ENCODE measurements at regions not wholly inside any gene's neighbourhood (a gene's known extent, or its start where the extent isn't known, plus 50 kb on each side); places are given as distances from the start of the nearest gene placed in this dataset.

DNA sequence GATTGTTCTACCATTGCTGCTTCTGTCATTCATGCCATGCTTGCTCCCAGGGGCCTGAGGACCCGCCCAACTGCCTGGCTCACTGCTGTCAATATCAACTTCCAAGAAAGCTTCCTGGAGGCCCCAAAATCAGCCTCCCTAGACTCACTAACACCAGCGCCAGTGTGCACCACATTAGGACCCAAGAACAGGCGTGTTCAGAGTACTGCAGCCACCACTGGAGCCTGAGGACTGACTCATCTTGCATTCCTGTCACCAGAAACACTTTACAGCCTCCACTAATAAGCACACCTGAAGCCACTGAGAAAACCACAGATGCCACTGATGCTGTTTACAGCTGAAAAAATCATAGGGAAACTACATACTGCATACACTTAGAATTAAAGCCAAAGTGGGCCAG lies 1284.3 kb downstream of the TYW1 start:
- DNase-seq (ENCODE audit: low read depth): no peak

DNA sequence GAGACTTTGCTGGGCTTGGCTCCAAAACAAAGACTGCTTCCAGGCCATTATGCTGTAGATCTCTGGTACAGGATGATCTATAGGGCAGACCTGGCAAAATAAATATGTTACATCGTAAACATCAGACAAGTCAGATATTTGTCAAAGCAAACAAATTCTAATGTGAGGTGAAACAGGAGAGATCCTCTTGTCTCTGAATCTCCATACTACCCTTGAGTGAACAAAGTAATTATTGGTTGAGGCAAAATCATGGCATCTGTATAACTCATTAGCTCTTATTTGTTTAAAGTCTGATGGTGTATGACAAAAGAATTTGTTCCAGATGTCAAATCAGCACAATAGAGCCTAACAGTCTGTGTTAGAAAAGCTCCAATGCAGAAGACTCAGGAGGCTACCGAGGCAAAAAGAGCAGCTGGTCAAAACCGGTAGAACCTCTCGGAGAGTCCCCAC lies 1291.5 kb downstream of the TYW1 start:
- no peak for DNase-seq (ENCODE audit: low read depth)

DNA sequence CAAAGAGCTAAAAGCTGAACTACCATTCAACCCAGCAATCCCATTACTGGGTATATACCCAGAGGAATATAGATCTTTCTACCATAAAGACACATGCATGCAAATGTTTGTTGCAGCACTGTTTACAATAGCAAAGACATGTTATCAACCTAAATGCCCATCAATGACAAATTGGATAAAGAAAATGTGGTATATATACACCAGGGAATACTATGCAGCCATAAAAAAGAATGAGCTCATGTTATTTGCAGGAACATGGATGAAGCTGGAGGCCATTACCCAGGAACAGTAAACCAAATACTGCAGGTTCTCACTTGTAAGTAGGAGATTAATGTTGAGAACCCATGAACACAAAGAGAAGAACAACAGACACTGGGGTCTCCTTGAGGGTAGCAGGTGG lies 1295.1 kb downstream of the TYW1 start:
- no peak for DNase-seq (ENCODE audit: low read depth)

GRCh38 chr7:68295386-68295785 lies 1298.8 kb downstream of the TYW1 start:
- DNase-seq (ENCODE audit: low read depth): no peak

GRCh38 chr7:68304536-68304935 lies 1293.7 kb upstream of the AUTS2 start:
- DNase-seq (ENCODE audit: low read depth): no peak

DNA sequence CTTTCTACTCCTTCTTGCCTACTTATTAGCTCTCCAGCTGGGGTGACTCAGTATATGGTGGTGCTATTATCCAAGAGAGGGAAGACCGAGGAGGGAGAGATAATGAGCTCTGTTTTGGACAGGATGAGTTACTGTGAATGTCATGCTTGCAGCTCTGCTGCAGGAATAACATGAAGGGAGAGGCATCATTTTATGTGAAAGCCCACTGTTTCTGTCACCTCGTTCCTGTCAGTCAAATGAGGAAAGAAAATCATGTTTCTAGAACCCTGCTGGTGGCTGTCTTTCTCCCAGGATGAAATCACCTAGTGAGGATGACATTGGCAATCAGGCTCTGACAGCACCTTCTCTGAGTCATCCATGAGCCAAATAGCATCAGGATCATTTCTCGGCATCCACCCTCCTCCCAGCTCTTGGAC lies 1291.6 kb upstream of the AUTS2 start:
- DNase-seq (ENCODE audit: low read depth): no peak

- no peak for DNase-seq (ENCODE audit: low read depth)
These were observed 1289.0 kb upstream of the AUTS2 start for GRCh38 chr7:68309271-68309670.

GRCh38 chr7:68309806-68310205 lies 1288.5 kb upstream of the AUTS2 start:
- DNase-seq (ENCODE audit: low read depth): peak; percentile 4

DNA sequence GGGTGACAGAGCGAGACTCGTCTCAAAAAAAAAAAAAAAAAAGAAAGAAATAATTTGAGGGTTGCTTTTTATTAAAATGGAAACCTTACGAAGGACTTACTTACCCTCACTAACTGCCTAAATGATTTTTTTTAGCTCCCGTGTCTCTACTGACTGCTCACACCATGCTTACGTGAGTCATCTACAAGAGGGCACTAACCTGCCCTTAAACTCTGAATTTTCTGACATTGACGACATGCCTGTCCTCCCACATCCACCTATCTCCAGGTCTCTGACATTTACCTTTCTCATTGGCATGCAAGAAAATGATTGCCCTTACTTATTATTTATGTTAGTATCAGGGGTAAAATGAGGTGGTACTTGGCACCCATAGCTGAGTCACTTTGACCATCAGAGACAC lies 1286.3 kb upstream of the AUTS2 start:
- DNase-seq (ENCODE audit: low read depth): no peak

DNA sequence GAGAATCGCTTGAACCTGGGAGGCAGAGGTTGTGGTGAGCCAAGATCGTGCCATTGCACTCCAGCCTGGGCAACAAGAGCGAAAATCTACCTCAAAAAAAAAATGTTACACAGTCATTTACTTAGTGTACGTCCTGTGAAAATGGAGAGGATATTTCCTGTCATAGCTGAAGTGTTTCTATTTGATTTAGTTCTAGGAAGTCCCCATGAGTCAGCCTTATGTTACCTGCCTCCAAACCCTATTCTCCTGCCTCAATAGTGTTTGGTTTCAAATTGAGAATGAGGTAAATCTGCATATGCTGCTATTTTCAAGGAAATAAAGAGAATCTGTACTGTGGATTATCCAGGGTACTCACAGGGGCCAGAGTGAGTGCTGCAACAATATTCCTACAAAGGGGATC lies 1284.5 kb upstream of the AUTS2 start:
- no peak for DNase-seq (ENCODE audit: low read depth)

GRCh38 chr7:68314208-68314607 lies 1284.1 kb upstream of the AUTS2 start:
- no peak for DNase-seq (ENCODE audit: low read depth)

GRCh38 chr7:68317476-68317875 lies 1280.8 kb upstream of the AUTS2 start:
- DNase-seq (ENCODE audit: low read depth): no peak

DNA sequence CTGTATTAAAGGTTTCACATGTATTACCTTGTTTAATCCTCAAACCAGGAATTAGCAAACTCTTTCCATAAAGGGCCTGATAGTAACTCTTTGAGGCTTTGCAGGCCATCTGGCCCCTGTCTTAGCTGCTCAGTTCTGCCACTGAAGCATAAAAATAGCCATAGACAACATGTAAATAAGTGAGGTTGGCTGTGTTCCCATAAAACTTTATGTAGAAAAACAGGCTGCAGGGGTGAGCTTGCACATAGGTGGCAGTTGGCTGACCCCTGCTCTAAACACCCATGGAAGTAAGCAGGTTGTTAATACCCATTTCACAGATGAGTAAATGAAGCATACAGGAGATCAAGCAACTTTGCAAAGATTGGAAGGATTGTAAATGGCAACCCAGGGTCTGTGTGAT lies 1279.2 kb upstream of the AUTS2 start:
- DNase-seq (ENCODE audit: low read depth): no peak

DNA sequence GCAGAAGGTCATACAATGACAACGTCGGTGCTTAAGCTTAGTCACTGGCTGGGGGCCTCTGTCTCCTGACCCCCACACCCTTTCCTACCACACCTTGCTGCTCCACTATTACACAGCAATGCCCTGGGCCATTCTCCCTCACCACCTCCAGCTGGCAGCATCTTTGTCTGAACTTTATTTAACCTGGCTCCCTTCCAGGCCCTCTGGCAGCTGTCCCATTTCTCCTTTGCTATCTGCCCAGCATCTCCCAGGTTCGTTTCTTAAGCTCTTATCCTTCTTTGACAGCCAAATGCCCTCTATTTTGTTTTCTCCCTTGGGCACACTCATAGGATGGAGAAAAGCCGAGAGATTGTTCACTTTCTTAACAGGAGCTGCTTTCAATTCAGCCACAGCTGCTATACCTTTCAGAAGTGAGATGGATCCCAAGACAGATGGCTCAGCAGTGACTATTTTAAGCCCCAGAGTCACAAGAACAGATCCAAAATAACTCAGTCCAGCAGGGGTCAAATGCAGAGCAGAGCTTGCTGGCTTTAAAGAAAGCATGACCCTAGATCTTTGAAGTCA lies 1277.1 kb upstream of the AUTS2 start:
- peak; percentile 20 for DNase-seq (ENCODE audit: low read depth)

GRCh38 chr7:68321776-68322496 lies 1276.3 kb upstream of the AUTS2 start:
- DNase-seq (ENCODE audit: low read depth): no peak

DNA sequence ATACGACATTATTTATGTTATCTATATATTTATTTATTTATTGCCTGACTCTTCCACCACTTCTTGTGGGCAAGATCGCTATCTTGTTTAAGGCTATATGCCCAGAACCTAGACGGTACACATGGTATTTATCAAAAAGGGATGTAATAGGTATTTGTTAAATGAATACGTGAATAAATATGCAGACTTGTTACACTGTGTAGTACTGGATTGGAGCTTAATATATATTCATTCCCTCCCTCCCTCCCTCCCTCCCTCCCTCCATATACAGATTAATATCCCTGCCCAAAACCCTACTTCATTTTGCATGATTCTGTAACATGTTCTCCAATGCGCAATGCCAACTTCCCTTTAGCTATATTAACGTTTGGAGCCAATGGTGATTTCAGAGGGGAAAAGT lies 1273.7 kb upstream of the AUTS2 start:
- DNase-seq (ENCODE audit: low read depth): no peak

DNA sequence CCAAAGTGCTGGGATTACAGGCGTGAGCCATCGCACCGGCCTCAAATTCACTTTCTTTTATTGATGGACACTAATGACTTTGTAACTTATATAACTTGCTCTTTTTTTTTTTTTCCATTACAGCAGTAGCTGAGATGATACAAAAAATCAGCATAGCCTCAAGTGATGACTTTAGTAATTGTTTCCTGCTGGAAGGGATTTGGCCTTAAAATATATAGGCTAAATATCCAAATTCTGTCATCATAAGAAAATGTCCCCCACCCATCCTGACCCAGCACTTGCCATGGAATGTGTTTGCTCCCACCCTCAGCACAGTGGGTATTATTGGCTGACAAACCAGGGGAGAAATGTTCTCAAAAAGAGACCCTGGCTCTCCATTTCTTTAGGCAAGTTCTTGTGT lies 1264.1 kb upstream of the AUTS2 start:
- DNase-seq (ENCODE audit: low read depth): no peak

- DNase-seq (ENCODE audit: low read depth): no peak
These were observed 1263.5 kb upstream of the AUTS2 start for GRCh38 chr7:68334636-68335272.

DNA sequence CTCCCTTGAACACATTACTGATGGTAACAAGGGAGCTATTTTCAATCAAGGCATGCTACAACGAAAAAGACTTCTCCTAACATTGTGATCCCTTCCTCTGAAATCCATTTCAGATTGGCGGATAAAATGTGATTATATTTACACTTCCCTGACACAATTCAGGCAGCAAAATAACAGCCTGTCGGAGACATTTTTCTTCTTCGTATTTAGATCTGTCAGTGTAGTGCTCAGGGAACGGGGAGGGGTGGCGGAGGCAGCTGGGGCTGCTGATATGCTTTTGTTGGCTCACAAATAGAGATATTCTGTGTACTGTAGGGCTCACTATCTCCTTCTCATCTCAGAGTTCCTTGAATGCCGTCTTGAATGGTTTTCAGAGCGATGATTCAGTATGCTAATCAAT lies 1261.7 kb upstream of the AUTS2 start:
- DNase-seq (ENCODE audit: low read depth): no peak

DNA sequence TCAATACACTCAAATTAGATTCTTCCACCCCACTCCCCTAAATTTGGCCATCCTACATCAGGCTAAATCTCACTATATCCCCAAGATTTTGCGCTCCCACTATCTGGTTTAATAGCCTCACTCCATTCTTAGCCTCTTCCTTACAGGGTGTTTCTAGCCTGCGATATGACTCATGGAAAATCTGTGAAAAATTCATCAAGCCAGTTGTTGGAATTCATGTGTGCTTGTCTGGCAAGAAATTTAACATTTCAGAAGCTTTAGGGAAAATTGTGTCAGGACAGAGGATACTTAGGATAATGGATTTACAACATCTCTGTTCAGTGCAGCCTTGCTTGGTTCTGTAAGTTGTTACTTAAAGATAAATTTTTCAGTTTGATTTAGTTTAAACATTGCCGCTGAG lies 1249.9 kb upstream of the AUTS2 start:
- no peak for DNase-seq (ENCODE audit: low read depth)

DNA sequence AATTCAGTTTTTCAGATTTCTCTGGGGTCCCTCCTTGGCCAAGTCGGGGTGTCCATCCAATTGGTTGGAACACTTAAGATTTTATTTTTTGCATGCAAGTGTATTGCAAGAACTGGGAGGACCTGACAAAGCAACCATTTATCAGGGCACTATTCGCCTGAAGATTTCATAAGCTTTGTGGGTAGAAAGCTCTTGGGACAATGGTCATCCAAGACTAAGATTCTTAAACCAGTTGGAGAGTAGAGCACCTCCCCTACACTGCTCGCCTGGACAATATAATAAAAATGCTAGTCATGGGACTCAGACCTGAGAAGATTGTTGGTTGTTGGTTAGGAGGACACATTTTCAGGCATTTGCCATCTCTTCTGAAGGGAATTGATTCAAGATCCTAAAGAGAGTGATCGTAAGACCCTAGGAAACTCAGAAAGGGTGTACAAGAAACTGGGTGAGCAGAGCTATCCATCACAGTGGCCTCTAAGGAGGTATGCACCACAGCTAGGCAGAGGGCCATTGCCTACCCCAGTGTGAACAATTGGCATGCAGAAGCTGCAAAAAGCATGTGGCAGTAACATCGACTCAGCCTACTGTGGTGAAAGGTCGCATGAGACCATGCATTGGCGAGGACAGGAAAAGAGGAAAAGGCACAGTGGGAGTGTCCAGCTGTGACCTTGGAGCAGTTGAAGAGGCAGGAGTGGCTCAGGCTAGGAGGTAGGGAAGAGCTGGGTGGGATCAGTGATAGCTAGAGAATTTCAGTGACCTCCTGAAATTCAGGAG lies 1235.3 kb upstream of the AUTS2 start:
- no peak for DNase-seq (ENCODE audit: low read depth)

GRCh38 chr7:68364886-68365625 lies 1233.2 kb upstream of the AUTS2 start:
- DNase-seq (ENCODE audit: low read depth): no peak
